DMS 273 treated with DMSO at 0.1 percent for 48 hours (cell line): ENCODE measurements at regions not wholly inside any gene's neighbourhood (a gene's known extent, or its start where the extent isn't known, plus 50 kb on each side); places are given as distances from the start of the nearest gene placed in this dataset.

ENCODE experiments used
- DNase-seq: peaks from one replicate; lab custom pipeline; 2025; lab: John Stamatoyannopoulos, UW

- DNase-seq = no peak
Measured at GRCh38 chr4:164408831-164409230, 345.1 kb upstream of the SMIM31 start.

GRCh38 chr4:164410401-164410800 lies 343.5 kb upstream of the SMIM31 start:
- no peak for DNase-seq

- no peak for DNase-seq
Measured at GRCh38 chr4:164412246-164412645, 341.7 kb upstream of the SMIM31 start.

- DNase-seq = no peak
Measured at GRCh38 chr4:164413743-164414142, 340.2 kb upstream of the SMIM31 start.

GRCh38 chr4:164423819-164424218 lies 330.1 kb upstream of the SMIM31 start:
- no peak for DNase-seq

GRCh38 chr4:164424846-164425245 lies 329.1 kb upstream of the SMIM31 start:
- DNase-seq = no peak

- DNase-seq = no peak
Measured at GRCh38 chr4:164428561-164428960, 325.4 kb upstream of the SMIM31 start.

- no peak for DNase-seq
Measured at GRCh38 chr4:164438321-164438720, 315.6 kb upstream of the SMIM31 start.

GRCh38 chr4:164439037-164439436 lies 314.9 kb upstream of the SMIM31 start:
- no peak for DNase-seq

GRCh38 chr4:164440199-164440598 lies 313.7 kb upstream of the SMIM31 start:
- no peak for DNase-seq

- no peak for DNase-seq
Measured at GRCh38 chr4:164441109-164441508, 312.8 kb upstream of the SMIM31 start.

GRCh38 chr4:164442180-164442579 lies 311.8 kb upstream of the SMIM31 start:
- DNase-seq = no peak

GRCh38 chr4:164446516-164446915 lies 307.4 kb upstream of the SMIM31 start:
- DNase-seq = no peak

GRCh38 chr4:164461901-164462300 lies 292.0 kb upstream of the SMIM31 start:
- DNase-seq = no peak

- DNase-seq = no peak
Measured at GRCh38 chr4:164462471-164462870, 291.5 kb upstream of the SMIM31 start.

- no peak for DNase-seq
Measured at GRCh38 chr4:164464313-164464712, 289.6 kb upstream of the SMIM31 start.

- DNase-seq = no peak
Measured at GRCh38 chr4:164467493-164467892, 286.4 kb upstream of the SMIM31 start.

GRCh38 chr4:164481306-164482091 lies 272.4 kb upstream of the SMIM31 start:
- no peak for DNase-seq

- DNase-seq = no peak
Measured at GRCh38 chr4:164482092-164482404, 271.9 kb upstream of the SMIM31 start.

GRCh38 chr4:164482758-164483157 lies 271.2 kb upstream of the SMIM31 start:
- DNase-seq = no peak

- DNase-seq = no peak
Measured at GRCh38 chr4:164483711-164484110, 270.2 kb upstream of the SMIM31 start.

GRCh38 chr4:164484551-164484950 lies 269.4 kb upstream of the SMIM31 start:
- no peak for DNase-seq

- DNase-seq = no peak
Measured at GRCh38 chr4:164485136-164485535, 268.8 kb upstream of the SMIM31 start.

GRCh38 chr4:164488114-164488513 lies 265.8 kb upstream of the SMIM31 start:
- no peak for DNase-seq
